Upper lobe of left lung (tissue), 4 donors: ENCODE measurements at regions not wholly inside any gene's neighbourhood (a gene's known extent, or its start where the extent isn't known, plus 50 kb on each side); places are given as distances from the start of the nearest gene placed in this dataset.

Experiments
- EP300 ChIP-seq, 4 donors: sonication (generic); formaldehyde crosslinking; IDR thresholded peaks; one replicate each; pipeline ENCODE4 v1.5.1; 2017; ENCODE audit warnings: antibody characterized with exemption in 4 of 4, control low read depth in 2 of 4
- POLR2AphosphoS5 ChIP-seq, 2 donors: sonication (generic); formaldehyde crosslinking; IDR thresholded peaks; one replicate each; pipeline ENCODE4 v1.5.1; 2017; ENCODE audit warnings: antibody characterized with exemption in 2 of 2
- TF ChIP-seq, protein P1 (sequence below), 6 experiments: fragments of 450-650 bp in 4 of 6; fragments of 200-600 bp in 2 of 6; sonication (generic) in 2 of 6; IDR thresholded peaks; one replicate each; pipeline ENCODE4 v1.5.1; 2016 to 2019; ENCODE audit warnings: antibody characterized with exemption in 6 of 6

DNA sequence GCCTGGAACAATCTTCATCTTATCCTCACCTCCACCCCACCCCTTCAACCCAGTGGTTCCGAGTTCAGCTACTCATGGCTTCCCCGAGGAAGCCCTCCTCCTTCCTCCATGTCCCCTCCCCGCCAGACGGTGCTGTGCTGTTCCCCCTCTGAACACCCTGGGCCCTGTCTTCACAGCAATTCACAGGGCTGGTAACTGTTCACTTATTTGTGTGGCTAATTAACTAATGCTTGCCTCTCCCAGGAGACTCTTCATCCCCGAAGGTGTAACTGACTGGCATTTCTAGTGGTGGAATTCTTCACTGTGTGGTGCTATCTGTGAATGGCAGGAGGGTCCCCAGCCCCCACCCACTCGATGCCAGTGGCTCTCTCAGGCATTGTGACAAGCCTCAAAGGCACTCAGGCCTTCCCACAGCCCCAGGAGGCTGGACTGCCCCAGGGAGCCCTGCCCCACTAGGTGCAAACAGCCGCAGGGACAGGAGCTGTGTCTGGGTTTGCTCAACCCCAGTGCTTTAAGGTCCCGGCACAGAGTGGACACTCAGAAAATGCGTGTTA is 133.7 kb upstream of the ID2 start:
- TF ChIP-seq, protein P1, sequence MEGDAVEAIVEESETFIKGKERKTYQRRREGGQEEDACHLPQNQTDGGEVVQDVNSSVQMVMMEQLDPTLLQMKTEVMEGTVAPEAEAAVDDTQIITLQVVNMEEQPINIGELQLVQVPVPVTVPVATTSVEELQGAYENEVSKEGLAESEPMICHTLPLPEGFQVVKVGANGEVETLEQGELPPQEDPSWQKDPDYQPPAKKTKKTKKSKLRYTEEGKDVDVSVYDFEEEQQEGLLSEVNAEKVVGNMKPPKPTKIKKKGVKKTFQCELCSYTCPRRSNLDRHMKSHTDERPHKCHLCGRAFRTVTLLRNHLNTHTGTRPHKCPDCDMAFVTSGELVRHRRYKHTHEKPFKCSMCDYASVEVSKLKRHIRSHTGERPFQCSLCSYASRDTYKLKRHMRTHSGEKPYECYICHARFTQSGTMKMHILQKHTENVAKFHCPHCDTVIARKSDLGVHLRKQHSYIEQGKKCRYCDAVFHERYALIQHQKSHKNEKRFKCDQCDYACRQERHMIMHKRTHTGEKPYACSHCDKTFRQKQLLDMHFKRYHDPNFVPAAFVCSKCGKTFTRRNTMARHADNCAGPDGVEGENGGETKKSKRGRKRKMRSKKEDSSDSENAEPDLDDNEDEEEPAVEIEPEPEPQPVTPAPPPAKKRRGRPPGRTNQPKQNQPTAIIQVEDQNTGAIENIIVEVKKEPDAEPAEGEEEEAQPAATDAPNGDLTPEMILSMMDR (IDR thresholded peaks at IDR 0.05) = no peak
- TF ChIP-seq POLR2AphosphoS5 (IDR thresholded peaks at IDR 0.05) = no peak
- no peak for TF ChIP-seq EP300 (IDR thresholded peaks at IDR 0.05)
